ENCODE measurements at regions not wholly inside any gene's neighbourhood (a gene's known extent, or its start where the extent isn't known, plus 50 kb on each side); places are given as distances from the start of the nearest gene placed in this dataset.
"Not testable (repeated sequence)": the region's sequence is repeated elsewhere in the genome, so short reads cannot be mapped to it uniquely, and the experiment has no call there.

GRCh38 chr9:65416948-65417347, 131.9 kb upstream of the FOXD4L5 start:
- DNase-seq: not testable (repeated sequence)

- not testable (repeated sequence) for DNase-seq
These were observed 129.2 kb upstream of the FOXD4L5 start for GRCh38 chr9:65414249-65414648.

GRCh38 chr9:65413371-65413770, 128.4 kb upstream of the FOXD4L5 start:
- not testable (repeated sequence) for DNase-seq

- DNase-seq: no peak
These were observed 126.9 kb upstream of the FOXD4L5 start for GRCh38 chr9:65411901-65412300.

- no peak for DNase-seq
These were observed 126.3 kb upstream of the FOXD4L5 start for GRCh38 chr9:65411336-65411735.

GRCh38 chr9:65410926-65411325, 125.9 kb upstream of the FOXD4L5 start:
- DNase-seq: no peak

GRCh38 chr9:65409471-65409980, 124.5 kb upstream of the FOXD4L5 start:
- no peak for DNase-seq

- DNase-seq: not testable (repeated sequence)
These were observed 123.8 kb upstream of the FOXD4L5 start for GRCh38 chr9:65408806-65409205.

GRCh38 chr9:65406625-65407024, 121.6 kb upstream of the FOXD4L5 start:
- not testable (repeated sequence) for DNase-seq

GRCh38 chr9:65405766-65406165, 120.8 kb upstream of the FOXD4L5 start:
- not testable (repeated sequence) for DNase-seq

- DNase-seq: no peak
These were observed 120.2 kb upstream of the FOXD4L5 start for GRCh38 chr9:65405253-65405652.

GRCh38 chr9:65404232-65405006, 119.4 kb upstream of the FOXD4L5 start:
- no peak for DNase-seq

GRCh38 chr9:65403721-65404120, 118.7 kb upstream of the FOXD4L5 start:
- DNase-seq: no peak

GRCh38 chr9:65403072-65403471, 118.1 kb upstream of the FOXD4L5 start:
- DNase-seq: not testable (repeated sequence)

- DNase-seq: not testable (repeated sequence)
These were observed 117.3 kb upstream of the FOXD4L5 start for GRCh38 chr9:65402206-65402870.

- DNase-seq: not testable (repeated sequence)
These were observed 116.5 kb upstream of the FOXD4L5 start for GRCh38 chr9:65401456-65402045.

- no peak for DNase-seq
These were observed 115.9 kb upstream of the FOXD4L5 start for GRCh38 chr9:65400886-65401285.

GRCh38 chr9:65397763-65398719, 113.0 kb upstream of the FOXD4L5 start:
- not testable (repeated sequence) for DNase-seq

- DNase-seq: not testable (repeated sequence)
These were observed 112.2 kb upstream of the FOXD4L5 start for GRCh38 chr9:65397226-65397625.

GRCh38 chr9:65396601-65397000, 111.6 kb upstream of the FOXD4L5 start:
- DNase-seq: not testable (repeated sequence)

- not testable (repeated sequence) for DNase-seq
These were observed 110.8 kb upstream of the FOXD4L5 start for GRCh38 chr9:65395789-65396188.

- not testable (repeated sequence) for DNase-seq
These were observed 110.1 kb upstream of the FOXD4L5 start for GRCh38 chr9:65395121-65395520.
